WERI-Rb-1 (cell line): ENCODE measurements at regions not wholly inside any gene's neighbourhood (a gene's known extent, or its start where the extent isn't known, plus 50 kb on each side); places are given as distances from the start of the nearest gene placed in this dataset.

Source experiments
- DNase-seq: peaks from one replicate; pipeline ENCODE4 v3.0.0-alpha.2; 2020
- H3K27ac ChIP-seq: fragments of 250-450 bp; sonication (Bioruptor Pico); 2 replicates; pipeline ENCODE4 v1.5.1; 2020; ENCODE audit warnings: mild to moderate bottlenecking, moderate library complexity
- H3K27me3 ChIP-seq: fragments of 250-450 bp; sonication (Bioruptor Pico); 2 replicates; pipeline ENCODE4 v1.5.1; 2021; ENCODE audit warnings: mild to moderate bottlenecking, low read depth, moderate library complexity; ENCODE audit not compliant: insufficient read depth, severe bottlenecking
- H3K36me3 ChIP-seq: fragments of 250-450 bp; sonication (Bioruptor Pico); 2 replicates; pipeline ENCODE4 v1.5.1; 2020; ENCODE audit warnings: mild to moderate bottlenecking, moderate library complexity
- H3K4me3 ChIP-seq: 2 replicates; pipeline ENCODE4 v1.5.1; 2011; ENCODE audit warnings: low read depth, mild to moderate bottlenecking, control low read depth, low read length
- H3K9me3 ChIP-seq: fragments of 250-450 bp; sonication (Bioruptor Pico); 2 replicates; pipeline ENCODE4 v1.5.1; 2021; ENCODE audit warnings: mild to moderate bottlenecking, moderate library complexity; ENCODE audit not compliant: severe bottlenecking
- CTCF ChIP-seq: IDR thresholded peaks from 2 replicates; pipeline ENCODE4 v1.5.1; 2011; ENCODE audit warnings: low read depth, mild to moderate bottlenecking, control low read depth, inconsistent platforms, low read length

DNA sequence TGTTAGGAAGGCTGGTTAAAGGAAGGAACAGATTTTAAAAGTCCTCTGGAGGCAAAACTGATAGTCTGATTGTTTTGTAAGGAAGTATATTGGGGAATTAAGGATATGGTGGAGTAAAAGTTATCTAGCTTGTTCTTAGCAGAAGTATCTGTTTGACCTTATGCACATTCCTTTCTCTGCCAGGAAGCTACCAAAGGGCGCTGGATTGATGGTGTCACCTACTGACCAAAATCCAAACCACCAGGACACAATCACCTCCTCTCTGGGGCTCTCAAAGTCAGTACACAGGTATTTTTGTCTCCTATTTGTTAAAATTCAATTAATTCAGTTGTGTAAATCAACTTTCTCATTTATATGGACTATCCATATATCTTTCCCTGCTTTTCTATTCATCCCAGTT lies 484.5 kb downstream of the NUP35 start:
- no peak overlapping the region for H3K4me3 ChIP-seq
- H3K36me3 ChIP-seq, result no peaks in the 10 kb centered on the region
- TF ChIP-seq CTCF, result no peak

GRCh38 chr2:183610724-183611123 lies 486.5 kb downstream of the NUP35 start:
- Histone ChIP-seq H3K27me3 (no peaks in the 10 kb centered on the region), H3K36me3 (no peaks in the 10 kb centered on the region), H3K27ac (no peak overlapping the region), H3K9me3 (no peaks in the 10 kb centered on the region), H3K4me3 (no peak overlapping the region)
- DNase-seq, result no peak
- no peak for TF ChIP-seq CTCF

More for the DNA sequence above, 484.5 kb downstream of the NUP35 start:
- DNase-seq, result no peak
- Histone ChIP-seq H3K9me3 (no peaks in the 10 kb centered on the region), H3K27ac (no peak overlapping the region), H3K27me3 (no peaks in the 10 kb centered on the region)

- Histone ChIP-seq H3K27me3 (no peaks in the 10 kb centered on the region), H3K4me3 (no peak overlapping the region), H3K27ac (no peak overlapping the region), H3K36me3 (no peaks in the 10 kb centered on the region), H3K9me3 (no peaks in the 10 kb centered on the region)
- DNase-seq, result no peak
- TF ChIP-seq CTCF, result no peak
These were observed 490.7 kb downstream of the NUP35 start for GRCh38 chr2:183614799-183615435.

DNA sequence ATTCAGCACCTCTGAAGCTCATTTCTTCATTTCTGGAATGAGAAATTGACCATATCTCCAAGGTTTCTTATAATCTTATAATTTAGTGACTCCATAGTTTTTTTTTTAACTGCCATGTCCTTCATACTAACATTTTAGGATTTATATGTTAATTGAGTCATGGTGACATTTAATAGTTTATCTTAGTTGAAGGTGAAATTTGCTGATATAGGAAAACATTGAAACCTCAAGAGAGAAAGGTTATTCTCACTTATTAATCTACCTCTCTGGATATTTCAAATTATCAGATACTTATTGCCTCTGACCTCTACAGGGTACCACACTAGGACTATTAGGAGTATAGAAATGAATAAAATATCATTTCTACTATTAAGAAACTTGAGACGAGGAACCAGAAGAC lies 499.0 kb downstream of the NUP35 start:
- no peak overlapping the region for H3K27ac ChIP-seq
- H3K9me3 ChIP-seq, result no peaks in the 10 kb centered on the region
- H3K36me3 ChIP-seq, result no peaks in the 10 kb centered on the region
- no peak for TF ChIP-seq CTCF
- DNase-seq, result no peak
- H3K4me3 ChIP-seq, result no peak overlapping the region
- no peaks in the 10 kb centered on the region for H3K27me3 ChIP-seq

DNA sequence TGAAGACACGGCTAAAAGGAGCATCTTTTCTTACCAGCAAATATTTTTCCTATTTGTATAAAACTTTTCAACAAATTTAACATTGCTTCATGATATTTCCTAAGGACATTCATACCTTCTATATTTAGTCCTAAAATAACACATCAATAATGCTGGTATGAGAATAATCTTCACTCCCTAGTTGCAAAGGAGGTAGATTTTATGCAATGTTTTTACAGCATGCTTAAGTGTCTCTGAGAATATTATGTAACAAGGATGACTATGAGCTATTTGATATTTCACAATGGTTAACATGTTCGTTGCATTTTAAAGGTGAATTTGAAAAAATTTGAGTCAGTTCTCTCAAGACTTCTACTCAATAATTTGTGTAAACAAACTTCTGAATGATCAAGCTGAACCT lies 506.7 kb downstream of the NUP35 start:
- H3K27me3 ChIP-seq, result no peaks in the 10 kb centered on the region
- H3K4me3 ChIP-seq, result no peak overlapping the region
- H3K36me3 ChIP-seq, result no peaks in the 10 kb centered on the region
- no peaks in the 10 kb centered on the region for H3K9me3 ChIP-seq
- DNase-seq, result no peak
- no peak overlapping the region for H3K27ac ChIP-seq
- TF ChIP-seq CTCF, result no peak

DNA sequence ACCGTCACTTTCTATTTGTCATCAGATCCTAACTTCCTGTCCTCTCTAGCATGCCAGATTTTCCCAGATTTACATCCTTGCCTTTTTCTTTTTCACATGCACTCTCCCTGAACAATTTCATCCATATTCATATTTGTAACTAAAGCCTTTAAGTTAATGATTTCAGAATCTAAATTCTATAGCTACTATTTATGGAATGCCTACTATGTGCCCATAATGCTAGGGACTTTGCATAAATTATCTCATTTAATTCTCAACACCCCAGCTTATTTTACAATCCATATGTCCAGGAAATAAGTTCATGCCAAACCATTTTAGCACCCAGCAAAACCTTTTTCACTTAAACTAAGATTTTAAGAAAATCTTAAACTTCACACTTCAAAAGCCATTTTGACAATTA lies 531.9 kb downstream of the NUP35 start:
- Histone ChIP-seq H3K4me3 (no peak overlapping the region), H3K27ac (no peak overlapping the region), H3K9me3 (no peaks in the 10 kb centered on the region), H3K27me3 (no peaks in the 10 kb centered on the region), H3K36me3 (no peaks in the 10 kb centered on the region)
- DNase-seq, result no peak
- TF ChIP-seq CTCF, result no peak
